NCI-H748 (cell line): ENCODE measurements at regions not wholly inside any gene's neighbourhood (a gene's known extent, or its start where the extent isn't known, plus 50 kb on each side); places are given as distances from the start of the nearest gene placed in this dataset.

ENCODE experiments used
- DNase-seq: peaks from one replicate; lab custom pipeline; 2025; ENCODE audit not compliant: unreplicated experiment; lab: John Stamatoyannopoulos, UW

- no peak for DNase-seq
Observed at GRCh38 chr14:56025191-56025590, 93.0 kb upstream of the PELI2 start.

DNA sequence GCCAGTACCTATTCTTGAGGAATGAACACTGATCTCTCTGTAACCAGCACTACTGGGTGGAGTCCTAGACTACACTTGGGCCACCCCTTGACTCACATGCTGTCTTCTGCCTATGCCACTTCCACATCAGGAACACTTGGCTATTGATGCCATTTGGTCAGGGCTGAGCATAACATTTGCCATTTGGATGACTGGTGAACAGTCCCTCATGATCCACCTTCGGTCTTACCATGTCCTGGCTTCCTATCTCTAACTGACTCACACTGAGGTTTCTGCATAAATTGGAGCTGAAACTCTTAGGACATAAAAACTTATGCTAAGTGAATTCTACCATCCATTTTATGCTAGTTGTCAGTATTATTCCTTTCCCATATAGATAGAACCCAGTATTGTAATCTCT, 91.7 kb upstream of the PELI2 start:
- DNase-seq, result no peak

DNA sequence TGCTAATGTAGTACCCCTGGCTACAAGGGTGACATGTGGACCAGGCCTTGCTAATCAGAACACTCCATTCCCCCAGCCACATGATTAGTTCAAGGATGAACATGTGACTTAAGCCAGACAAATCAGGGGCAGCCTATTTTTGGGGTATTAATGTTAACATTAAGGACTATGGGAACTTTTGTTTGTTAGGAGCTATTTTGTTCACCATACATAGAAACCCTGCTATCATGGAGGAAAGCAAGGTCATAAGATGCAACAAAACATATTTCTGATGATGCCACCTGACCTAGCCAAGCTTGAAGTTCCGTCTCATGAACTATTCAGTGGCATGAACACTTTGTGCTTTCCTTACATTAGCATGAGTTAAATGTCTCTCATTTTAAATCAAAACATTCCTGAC, 90.8 kb upstream of the PELI2 start:
- DNase-seq, result no peak

GRCh38 chr14:56027916-56028712, 90.1 kb upstream of the PELI2 start:
- DNase-seq, result no peak

DNA sequence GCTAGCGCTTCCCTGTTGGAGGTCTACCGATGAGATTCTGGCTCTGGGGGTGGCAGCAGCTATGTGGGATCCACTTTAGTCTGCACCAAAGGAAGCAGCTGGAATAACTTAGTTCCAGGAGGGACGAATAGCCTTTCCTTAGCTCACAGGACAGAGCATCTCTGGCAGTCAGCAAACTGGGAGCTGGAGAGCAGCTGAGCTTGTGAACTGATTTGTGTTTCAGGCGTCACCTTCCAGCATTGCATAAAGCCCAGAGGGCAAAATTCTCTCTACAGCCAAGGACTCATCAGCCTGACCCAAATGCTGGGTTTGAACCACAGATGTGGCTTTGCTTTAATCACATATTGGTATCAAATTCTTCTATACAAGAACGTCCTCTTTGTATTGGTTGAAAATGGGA, 81.9 kb upstream of the PELI2 start:
- no peak for DNase-seq

- no peak for DNase-seq
Observed at GRCh38 chr14:56040121-56040520, 78.1 kb upstream of the PELI2 start.

DNA sequence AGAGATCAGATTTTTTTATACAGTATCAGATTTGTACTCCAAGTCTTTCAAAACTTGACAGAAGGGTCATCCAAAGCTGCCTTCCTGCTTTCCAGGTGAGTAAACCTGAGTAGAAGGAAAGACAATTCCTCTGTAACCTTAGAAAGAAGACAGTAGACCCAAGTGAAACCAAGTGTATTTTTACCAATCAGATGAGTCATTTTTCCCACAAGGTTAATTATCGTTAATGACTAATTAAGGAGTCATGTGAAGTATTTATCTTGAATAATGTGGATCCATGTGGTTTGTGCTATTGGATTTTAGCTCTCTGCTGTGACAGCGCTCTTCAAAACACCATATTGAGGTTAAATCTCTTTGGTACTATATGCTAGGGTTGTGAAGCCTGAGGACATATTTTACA, 74.0 kb upstream of the PELI2 start:
- no peak for DNase-seq

- DNase-seq, result no peak
Observed at GRCh38 chr14:56046546-56046945, 71.7 kb upstream of the PELI2 start.

DNA sequence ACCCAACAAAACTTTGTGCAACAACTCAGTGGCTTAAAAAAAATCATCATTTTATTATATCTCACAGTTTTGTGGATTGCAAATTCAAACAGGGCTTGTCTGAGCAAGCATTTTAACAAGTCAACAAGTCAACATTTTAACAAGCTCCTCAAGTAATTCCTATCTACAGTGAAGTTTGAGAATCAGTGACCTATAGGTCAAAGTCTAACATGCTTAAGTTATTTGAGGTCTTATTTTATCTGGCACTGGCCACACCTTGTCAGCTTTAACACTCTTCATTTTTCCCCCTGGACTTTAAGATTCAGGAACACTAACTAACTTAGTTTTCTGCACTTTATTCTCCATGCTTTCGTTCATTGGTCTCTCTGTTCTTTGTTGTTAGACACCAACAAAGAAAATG, 71.2 kb upstream of the PELI2 start:
- DNase-seq, result no peak

GRCh38 chr14:56049536-56049935, 68.7 kb upstream of the PELI2 start:
- DNase-seq, result no peak

- DNase-seq, result no peak
Observed at GRCh38 chr14:56055511-56055910, 62.7 kb upstream of the PELI2 start.

GRCh38 chr14:56056031-56056430, 62.2 kb upstream of the PELI2 start:
- no peak for DNase-seq

DNA sequence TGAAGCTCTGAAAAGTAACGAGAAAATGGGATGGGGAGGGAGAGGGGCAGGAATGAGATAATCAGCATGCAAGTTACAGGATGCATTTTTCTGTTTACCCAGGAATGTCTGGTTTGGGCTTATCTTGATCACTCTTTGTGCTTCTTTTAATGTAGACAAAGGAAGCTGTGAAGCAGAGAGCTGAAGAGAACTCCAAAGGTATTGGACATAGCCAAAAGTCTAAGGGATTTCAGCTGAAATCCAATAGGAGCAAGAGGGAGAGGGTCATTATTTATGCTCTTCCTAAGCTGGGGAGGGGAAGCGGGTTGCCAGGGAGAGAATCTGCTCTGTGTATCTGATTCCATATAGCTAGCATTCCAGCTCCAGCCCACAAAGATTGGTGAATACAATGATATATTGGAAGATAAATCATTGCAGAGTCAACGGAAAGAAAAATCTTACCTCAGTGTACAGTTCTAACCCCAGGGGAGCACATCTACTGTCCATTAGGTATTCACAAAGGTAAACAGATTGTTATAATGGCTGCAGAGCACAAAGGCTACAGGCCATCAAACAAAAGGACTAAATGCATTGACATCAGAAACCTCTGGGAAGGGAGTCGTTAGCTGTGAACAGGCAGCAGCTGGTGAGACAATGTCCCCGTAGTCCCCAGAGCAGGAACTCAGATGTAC, 61.0 kb upstream of the PELI2 start:
- peak; percentile 99 for DNase-seq

- DNase-seq, result no peak
Observed at GRCh38 chr14:56057767-56058166, 60.4 kb upstream of the PELI2 start.

GRCh38 chr14:56059054-56059453, 59.2 kb upstream of the PELI2 start:
- DNase-seq, result no peak

DNA sequence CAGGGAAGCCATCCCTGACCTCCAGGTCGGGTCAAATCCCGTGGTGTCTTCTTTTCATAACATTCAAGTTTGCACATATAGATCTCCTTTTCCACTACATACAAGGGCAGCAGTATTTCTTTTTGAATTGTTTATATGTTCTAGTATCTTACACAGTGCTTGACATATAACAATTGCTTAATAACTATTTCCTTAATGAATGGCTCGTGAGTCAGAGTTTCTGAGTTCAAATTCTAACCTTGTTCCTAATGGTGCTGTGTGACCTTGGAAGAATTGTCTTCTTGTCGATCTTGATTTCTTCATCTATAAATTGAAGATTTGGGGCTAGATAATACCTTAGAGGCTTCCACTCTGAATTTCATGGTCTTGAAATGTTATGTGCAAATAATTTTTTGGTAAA, 57.2 kb upstream of the PELI2 start:
- no peak for DNase-seq

GRCh38 chr14:56063131-56063530, 55.1 kb upstream of the PELI2 start:
- no peak for DNase-seq

DNA sequence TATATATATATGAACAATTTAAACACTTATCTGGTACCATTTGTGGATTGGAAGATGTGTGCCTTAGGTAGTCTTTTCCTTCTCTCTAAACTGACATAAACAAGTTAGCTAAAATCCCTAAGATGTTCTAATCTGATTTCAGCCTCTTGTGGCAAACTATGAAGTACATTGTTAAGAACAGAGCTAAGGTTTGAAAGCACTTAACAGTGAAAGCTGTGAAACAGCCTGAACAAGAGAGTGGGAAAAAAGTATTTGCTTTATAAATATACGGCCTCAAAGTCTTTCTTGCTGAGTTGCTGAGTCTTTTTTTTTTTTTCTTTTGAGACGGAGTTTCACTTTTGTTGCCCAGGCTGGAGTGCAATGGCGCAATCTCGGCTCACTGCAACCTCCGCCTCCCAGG, 53.7 kb upstream of the PELI2 start:
- no peak for DNase-seq

DNA sequence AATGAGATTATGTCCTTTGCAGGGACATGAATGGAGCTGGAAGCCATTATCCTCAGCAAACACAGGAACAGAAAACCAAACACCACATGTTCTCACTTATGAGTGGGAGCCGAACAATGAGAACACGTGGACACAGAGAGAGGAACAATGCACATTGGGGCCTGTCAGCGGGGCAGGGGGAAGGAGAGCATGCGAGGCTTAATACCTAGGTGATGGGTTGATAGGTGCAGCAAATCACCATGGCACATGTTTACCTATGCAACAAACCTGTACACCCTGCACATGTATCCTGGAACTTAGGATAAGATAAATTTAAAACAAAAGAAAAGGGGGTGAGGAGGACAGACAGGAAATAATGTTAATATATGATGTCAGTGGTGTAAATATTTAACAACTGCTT, 53.0 kb upstream of the PELI2 start:
- DNase-seq, result peak; percentile 77

- DNase-seq, result peak; percentile 43
Observed at GRCh38 chr14:56065621-56066290, 52.5 kb upstream of the PELI2 start.
